HepG2 (cell line): ENCODE measurements at regions not wholly inside any gene's neighbourhood (a gene's known extent, or its start where the extent isn't known, plus 50 kb on each side); places are given as distances from the start of the nearest gene placed in this dataset.

ENCODE experiments used
- ATAC-seq: fragments of 200-7000 bp; cut with Tn5 transposase; 3 replicates; pipeline ENCODE4 v1.9.1; 2020; ENCODE audit warnings: mild to moderate bottlenecking, moderate library complexity
- BruUV-seq: library from RNA; stranded (reverse); fragments of 400-500 nt; replicated peaks from 2 replicates; lab custom pipeline; 2021; lab: Mats Ljungman, UMichigan
- CTCF ChIA-PET: fragments of 300-600 bp; formaldehyde crosslinking; extraction: SDS; loops from one replicate; lab custom pipeline; 2021; ENCODE audit warnings: low total read pairs, inconsistent platforms, low intra/inter-chr PET ratio; lab: Yijun Ruan, JAX
- POLR2A ChIA-PET: fragments of 350-600 bp; sonication (Branson Sonifier 250); formaldehyde crosslinking; loops from one replicate; lab custom pipeline; 2020; ENCODE audit warnings: antibody characterized with exemption, inconsistent platforms; lab: Yijun Ruan, JAX
- DNase-seq: peaks from one replicate; pipeline ENCODE4 v3.0.0-alpha.2; 2015; ENCODE audit warnings: low spot score
- FAIRE-seq: peaks from 3 replicates; lab custom pipeline; 2011; peaks lifted over from hg19 to GRCh38; lab: Jason Lieb, UNC
- H2AFZ ChIP-seq: one replicate; pipeline ENCODE4 v1.6.1; 2011; ENCODE audit warnings: low read length, inconsistent platforms
- H3K27ac ChIP-seq: fragments of 300-600 bp; 3 replicates; pipeline ENCODE4 v1.8.0; 2011; ENCODE audit warnings: mixed run types, mild to moderate bottlenecking, mixed read lengths, low read length, inconsistent platforms; ENCODE audit not compliant: insufficient read depth; ENCODE audit errors: extremely low read length
- H3K27me3 ChIP-seq, 2 experiments: fragments of 200-600 bp in 1 of 2; 2 replicates in 1 of 2; 3 replicates in 1 of 2; pipeline versions ENCODE4 v1.6.0 to v1.8.0; 2011; ENCODE audit warnings: low read length in 2 of 2, mild to moderate bottlenecking in 2 of 2, moderate library complexity in 2 of 2, inconsistent platforms in 1 of 2; ENCODE audit not compliant: insufficient read depth in 2 of 2, control insufficient read depth in 1 of 2
- H3K36me3 ChIP-seq, 2 experiments: fragments of 200-600 bp in 1 of 2; replicated peaks in 1 of 2; 2 replicates in 1 of 2; 3 replicates in 1 of 2; pipeline versions ENCODE4 v1.5.1 to v1.8.0; 2011; ENCODE audit warnings: low read length in 2 of 2, inconsistent platforms in 1 of 2; ENCODE audit not compliant: insufficient read depth in 2 of 2, control insufficient read depth in 1 of 2
- H3K4me1 ChIP-seq: 2 replicates; pipeline ENCODE4 v1.5.1; 2012; ENCODE audit warnings: low read length, inconsistent platforms; ENCODE audit not compliant: insufficient read depth
- H3K4me2 ChIP-seq: 2 replicates; pipeline ENCODE4 v1.6.0; 2011; ENCODE audit warnings: low read depth, low read length, inconsistent platforms
- H3K4me3 ChIP-seq, 3 experiments: fragments of 200-600 bp in 1 of 3; sonication (generic), shearing (Covaris generic) in 1 of 3; replicated peaks in 1 of 3; 2 replicates each; pipeline ENCODE4 v1.5.1; 2011 to 2016; ENCODE audit warnings: low read length in 3 of 3, inconsistent platforms in 2 of 3, low read depth in 2 of 3, mild to moderate bottlenecking in 2 of 3, control low read depth in 1 of 3, mixed read lengths in 1 of 3; ENCODE audit not compliant: insufficient read depth in 1 of 3
- H3K79me2 ChIP-seq: one replicate; pipeline ENCODE4 v1.6.1; 2011; ENCODE audit warnings: low read length, inconsistent platforms; ENCODE audit not compliant: insufficient read depth
- H3K9ac ChIP-seq: 2 replicates; pipeline ENCODE4 v1.6.0; 2011; ENCODE audit warnings: mild to moderate bottlenecking, low read depth, low read length, inconsistent platforms; ENCODE audit not compliant: insufficient read depth
- H3K9me3 ChIP-seq: 2 replicates; pipeline ENCODE4 v1.5.1; 2012; ENCODE audit warnings: mild to moderate bottlenecking, low read length
- H4K20me1 ChIP-seq: 2 replicates; pipeline ENCODE4 v1.6.0; 2011; ENCODE audit warnings: inconsistent platforms, mild to moderate bottlenecking, low read length, moderate library complexity; ENCODE audit not compliant: insufficient read depth
- HMGXB3 ChIP-seq: sonication (generic); formaldehyde crosslinking; IDR thresholded peaks from 2 replicates; pipeline ENCODE4 v1.4.0; 2020; ENCODE audit warnings: missing genetic modification reagents, borderline replicate concordance
- KDM1A ChIP-seq: IDR thresholded peaks from 2 replicates; pipeline ENCODE4 v1.6.1; 2016; ENCODE audit warnings: missing compliant biosample characterization
- KDM2A ChIP-seq: sonication (generic); formaldehyde crosslinking; IDR thresholded peaks from 2 replicates; pipeline ENCODE4 v1.4.0; 2020; ENCODE audit warnings: low read depth, missing genetic modification reagents, borderline replicate concordance
- SPEN ChIP-seq: sonication (generic); formaldehyde crosslinking; IDR thresholded peaks from 2 replicates; pipeline ENCODE4 v1.5.1; 2020; ENCODE audit warnings: low read depth, mild to moderate bottlenecking, missing genetic modification reagents
- ZNF350 ChIP-seq: sonication (generic); formaldehyde crosslinking; IDR thresholded peaks from 2 replicates; pipeline ENCODE4 v1.4.0; 2020; ENCODE audit warnings: mild to moderate bottlenecking, low read depth, missing genetic modification reagents, borderline replicate concordance
- ZNF691 ChIP-seq: sonication (generic); formaldehyde crosslinking; IDR thresholded peaks from 2 replicates; pipeline ENCODE4 v1.4.0; 2020; ENCODE audit warnings: missing genetic modification reagents, low read depth, mild to moderate bottlenecking, borderline replicate concordance
- WGBS: methylation state at CpG from one replicate; pipeline ENCODE4 v1.1.6; 2017; ENCODE audit warnings: low lambda C conversion rate; 5-methylcytosine and 5-hydroxymethylcytosine counted together
- in situ Hi-C: cut with HindIII; loops from 2 replicates; pipeline ENCODE4 v1.10.0; 2017; ENCODE audit warnings: low pct_unique_long_range_greater_than_20kb; ENCODE audit not compliant: extremely low pct_ligation_motif_present
- intact Hi-C: fragments of 100-400 bp; cut with micrococcal nuclease; formaldehyde crosslinking; loops from one replicate; pipeline ENCODE4 v1.10.0; 2022; ENCODE audit not compliant: unreplicated experiment

- FAIRE-seq (no peak), ATAC-seq (no peak), DNase-seq (no peak)
- H3K27ac ChIP-seq = no peak overlapping the region
- H2AFZ ChIP-seq = no peak overlapping the region
- H3K9me3 ChIP-seq = no peaks in the 10 kb centered on the region
- H3K9ac ChIP-seq = no peak overlapping the region
- WGBS = 15% methylated on average over 3 of the region's 4 CpGs
- intact Hi-C loops = no loop called here
- no TSS peak for BruUV-seq
- ChIA-PET CTCF (no interaction called here), POLR2A (no interaction called here)
- H3K27me3 ChIP-seq = no peaks in the 10 kb centered on the region
- no peaks in the 10 kb centered on the region for H3K4me1 ChIP-seq
- in situ Hi-C loops = no loop called here
- H3K4me2 ChIP-seq = no peak overlapping the region
- H3K4me3 ChIP-seq = no peak overlapping the region
- TF ChIP-seq ZNF691 (CRISPR knock-in tag) = no peak
- TF ChIP-seq ZNF350 (CRISPR knock-in tag) = no peak
- TF ChIP-seq HMGXB3 (CRISPR knock-in tag) = no peak
- no peak for TF ChIP-seq SPEN (CRISPR knock-in tag)
- no peak for TF ChIP-seq KDM2A (CRISPR knock-in tag)
- TF ChIP-seq KDM1A (CRISPR knock-in tag) = no peak
- no peaks in the 10 kb centered on the region for H3K36me3 ChIP-seq
- H3K79me2 ChIP-seq = no peaks in the 10 kb centered on the region
- no peaks in the 10 kb centered on the region for H4K20me1 ChIP-seq
Observed at GRCh38 chr1:216833509-216833908, 110.3 kb upstream of the ESRRG start.
